ENCODE measurements at regions not wholly inside any gene's neighbourhood (a gene's known extent, or its start where the extent isn't known, plus 50 kb on each side); places are given as distances from the start of the nearest gene placed in this dataset.
A peak's percentile ranks its signal among the peaks of the same experiment; 100 is the strongest.

GRCh38 chr14:84797326-84797725 lies 732.6 kb upstream of the FLRT2 start:
- peaks cover 6% of the 10 kb centered on the region for H3K36me3 Mint-ChIP-seq (ENCODE audit: insufficient read depth, unreplicated experiment)
- ChIA-PET POLR2A (interaction anchor here (1.8 kb wide), 1 partner anchor 9 kb away, joined by 7 read pairs; no protein-coding TSS in a partner anchor), CTCF (interaction anchor here (0.6 kb wide), 1 partner anchor 536 kb away, joined by 3 read pairs; no protein-coding TSS in a partner anchor)
- no peak overlapping the region for H3K4me3 Mint-ChIP-seq (ENCODE audit: unreplicated experiment)
- no peak for TF ChIP-seq CTCF (IDR thresholded peaks at IDR 0.05; ENCODE audit: unreplicated experiment)
- H3K27ac Mint-ChIP-seq (ENCODE audit: low read depth, unreplicated experiment): no peak overlapping the region
- BruUV-seq (replicated peaks): no TSS peak
- no peaks in the 10 kb centered on the region for H3K27me3 Mint-ChIP-seq (ENCODE audit: insufficient read depth, unreplicated experiment)
- intact Hi-C loops (cut with micrococcal nuclease): no loop called here
- H3K4me1 Mint-ChIP-seq (ENCODE audit: insufficient read depth, unreplicated experiment): no peaks in the 10 kb centered on the region
- DNase-seq (ENCODE audit: unreplicated experiment): no peak
- peaks cover 2% of the 10 kb centered on the region for H3K9me3 Mint-ChIP-seq (ENCODE audit: unreplicated experiment)

GRCh38 chr14:84804468-84804867 lies 725.5 kb upstream of the FLRT2 start:
- H3K36me3 Mint-ChIP-seq (ENCODE audit: insufficient read depth, unreplicated experiment): peaks cover under 1% of the 10 kb centered on the region
- BruUV-seq (replicated peaks): no TSS peak
- peaks cover 8% of the 10 kb centered on the region for H3K9me3 Mint-ChIP-seq (ENCODE audit: unreplicated experiment)
- H3K4me1 Mint-ChIP-seq (ENCODE audit: insufficient read depth, unreplicated experiment): peaks cover 17% of the 10 kb centered on the region
- no peak overlapping the region for H3K27ac Mint-ChIP-seq (ENCODE audit: low read depth, unreplicated experiment)
- H3K4me3 Mint-ChIP-seq (ENCODE audit: unreplicated experiment): no peak overlapping the region
- ChIA-PET CTCF (interaction anchor here (0.7 kb wide), 1 partner anchor 725 kb away, joined by 3 read pairs; no protein-coding TSS in a partner anchor), POLR2A (interaction anchor here (0.8 kb wide), 1 partner anchor 605 kb away, joined by 3 read pairs; no protein-coding TSS in a partner anchor)
- no peak for DNase-seq (ENCODE audit: unreplicated experiment)
- no peaks in the 10 kb centered on the region for H3K27me3 Mint-ChIP-seq (ENCODE audit: insufficient read depth, unreplicated experiment)
- no peak for TF ChIP-seq CTCF (IDR thresholded peaks at IDR 0.05; ENCODE audit: unreplicated experiment)
- intact Hi-C loops (cut with micrococcal nuclease): loop anchor here (10.0 kb wide), 1 partner anchor 730 kb away; the partner anchor contains the start of gene FLRT2

GRCh38 chr14:84804895-84805294 lies 725.0 kb upstream of the FLRT2 start:
- no peak for TF ChIP-seq CTCF (IDR thresholded peaks at IDR 0.05; ENCODE audit: unreplicated experiment)
- H3K9me3 Mint-ChIP-seq (ENCODE audit: unreplicated experiment): peaks cover 8% of the 10 kb centered on the region
- H3K4me3 Mint-ChIP-seq (ENCODE audit: unreplicated experiment): no peak overlapping the region
- ChIA-PET CTCF (interaction anchor here (0.7 kb wide), 1 partner anchor 724 kb away, joined by 3 read pairs; no protein-coding TSS in a partner anchor), POLR2A (interaction anchor here (0.8 kb wide), 1 partner anchor 605 kb away, joined by 3 read pairs; no protein-coding TSS in a partner anchor)
- no peaks in the 10 kb centered on the region for H3K36me3 Mint-ChIP-seq (ENCODE audit: insufficient read depth, unreplicated experiment)
- H3K27me3 Mint-ChIP-seq (ENCODE audit: insufficient read depth, unreplicated experiment): no peaks in the 10 kb centered on the region
- BruUV-seq (replicated peaks): no TSS peak
- no peak overlapping the region for H3K27ac Mint-ChIP-seq (ENCODE audit: low read depth, unreplicated experiment)
- DNase-seq (ENCODE audit: unreplicated experiment): no peak
- peaks cover 17% of the 10 kb centered on the region for H3K4me1 Mint-ChIP-seq (ENCODE audit: insufficient read depth, unreplicated experiment)
- intact Hi-C loops (cut with micrococcal nuclease): loop anchor here (10.0 kb wide), 1 partner anchor 730 kb away; the partner anchor contains the start of gene FLRT2

GRCh38 chr14:84806181-84806580 lies 723.8 kb upstream of the FLRT2 start:
- H3K27me3 Mint-ChIP-seq (ENCODE audit: insufficient read depth, unreplicated experiment): no peaks in the 10 kb centered on the region
- H3K4me3 Mint-ChIP-seq (ENCODE audit: unreplicated experiment): no peak overlapping the region
- H3K4me1 Mint-ChIP-seq (ENCODE audit: insufficient read depth, unreplicated experiment): peaks cover 17% of the 10 kb centered on the region
- POLR2A ChIA-PET: interaction anchor here (0.6 to 1.7 kb wide), 9 partner anchors 9 to 724 kb away, joined by 3 to 11 read pairs (median 4); partner anchors contain the start of gene FLRT2
- no TSS peak for BruUV-seq (replicated peaks)
- DNase-seq (ENCODE audit: unreplicated experiment): no peak
- no peak for TF ChIP-seq CTCF (IDR thresholded peaks at IDR 0.05; ENCODE audit: unreplicated experiment)
- peaks cover 8% of the 10 kb centered on the region for H3K9me3 Mint-ChIP-seq (ENCODE audit: unreplicated experiment)
- CTCF ChIA-PET: no interaction called here
- peak overlapping the region; percentile 86 for H3K27ac Mint-ChIP-seq (ENCODE audit: low read depth, unreplicated experiment)
- intact Hi-C loops (cut with micrococcal nuclease): loop anchor here (10.0 kb wide), 1 partner anchor 729 kb away; the partner anchor contains the start of gene FLRT2
- H3K36me3 Mint-ChIP-seq (ENCODE audit: insufficient read depth, unreplicated experiment): no peaks in the 10 kb centered on the region
